Hepatocyte (in vitro differentiated cells): ENCODE measurements at regions not wholly inside any gene's neighbourhood (a gene's known extent, or its start where the extent isn't known, plus 50 kb on each side); places are given as distances from the start of the nearest gene placed in this dataset.

Experiments
- EZH2 ChIP-seq: fragments of 200-600 bp; sonication (generic); IDR thresholded peaks from 2 replicates; pipeline ENCODE4 v1.6.1; 2016; ENCODE audit warnings: antibody characterized with exemption, mild to moderate bottlenecking, borderline replicate concordance
- EZH2phosphoT487 ChIP-seq: fragments of 200-600 bp; sonication (generic); IDR thresholded peaks from one replicate; pipeline ENCODE4 v1.6.1; 2018; ENCODE audit warnings: antibody characterized with exemption, mild to moderate bottlenecking, low read depth, moderate library complexity; ENCODE audit not compliant: unreplicated experiment, severe bottlenecking
- TF ChIP-seq, protein P1 (sequence below): fragments of 200-600 bp; sonication (generic); IDR thresholded peaks from 2 replicates; pipeline ENCODE4 v1.5.1; 2016; ENCODE audit warnings: antibody characterized with exemption, mild to moderate bottlenecking; ENCODE audit not compliant: poor library complexity

DNA sequence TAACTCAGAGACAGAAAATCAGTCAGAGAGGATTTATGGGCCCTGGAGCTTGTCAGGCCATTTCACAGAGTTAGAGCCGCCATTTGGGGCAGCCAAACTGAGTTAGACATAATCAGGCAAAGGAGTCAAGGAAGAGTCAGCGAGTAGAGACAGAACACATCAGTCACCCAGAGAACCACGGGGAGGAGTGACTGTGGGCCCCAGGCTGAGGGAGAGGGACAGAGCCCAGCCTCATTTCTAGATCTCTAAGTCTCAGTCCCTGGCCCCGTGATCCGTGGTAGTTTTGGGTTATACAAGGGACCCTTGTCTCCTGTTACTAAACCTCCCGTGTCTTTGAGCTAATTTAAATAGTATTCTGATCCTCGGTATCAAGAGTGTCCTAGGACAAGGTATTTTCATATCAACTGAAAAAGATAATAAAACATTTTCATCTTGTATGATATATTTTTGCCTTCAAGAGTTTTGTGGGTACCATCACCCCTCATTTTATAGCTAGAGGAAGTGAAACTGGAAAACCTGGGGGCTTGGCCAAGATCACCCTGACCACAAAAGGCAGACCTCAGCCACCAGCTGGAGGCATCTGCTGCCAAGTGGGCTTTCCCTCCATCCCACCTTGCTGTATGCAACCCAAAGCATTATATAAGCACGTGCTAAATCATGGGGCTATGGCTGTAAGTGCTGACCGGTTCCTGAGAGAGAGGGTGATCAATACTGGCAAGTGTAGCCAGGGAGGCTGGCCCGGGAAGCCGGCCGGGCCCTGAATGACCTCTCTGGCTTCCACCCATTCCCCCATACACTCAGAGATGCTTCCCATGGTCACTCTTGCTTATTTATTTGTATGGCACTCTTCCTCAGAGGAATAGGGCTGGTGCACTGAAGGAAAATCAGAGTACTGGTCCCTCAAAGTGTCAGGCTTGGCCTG, 204.1 kb downstream of the BCOR start:
- TF ChIP-seq, protein P1, sequence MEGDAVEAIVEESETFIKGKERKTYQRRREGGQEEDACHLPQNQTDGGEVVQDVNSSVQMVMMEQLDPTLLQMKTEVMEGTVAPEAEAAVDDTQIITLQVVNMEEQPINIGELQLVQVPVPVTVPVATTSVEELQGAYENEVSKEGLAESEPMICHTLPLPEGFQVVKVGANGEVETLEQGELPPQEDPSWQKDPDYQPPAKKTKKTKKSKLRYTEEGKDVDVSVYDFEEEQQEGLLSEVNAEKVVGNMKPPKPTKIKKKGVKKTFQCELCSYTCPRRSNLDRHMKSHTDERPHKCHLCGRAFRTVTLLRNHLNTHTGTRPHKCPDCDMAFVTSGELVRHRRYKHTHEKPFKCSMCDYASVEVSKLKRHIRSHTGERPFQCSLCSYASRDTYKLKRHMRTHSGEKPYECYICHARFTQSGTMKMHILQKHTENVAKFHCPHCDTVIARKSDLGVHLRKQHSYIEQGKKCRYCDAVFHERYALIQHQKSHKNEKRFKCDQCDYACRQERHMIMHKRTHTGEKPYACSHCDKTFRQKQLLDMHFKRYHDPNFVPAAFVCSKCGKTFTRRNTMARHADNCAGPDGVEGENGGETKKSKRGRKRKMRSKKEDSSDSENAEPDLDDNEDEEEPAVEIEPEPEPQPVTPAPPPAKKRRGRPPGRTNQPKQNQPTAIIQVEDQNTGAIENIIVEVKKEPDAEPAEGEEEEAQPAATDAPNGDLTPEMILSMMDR = no peak
- TF ChIP-seq EZH2 (no peak), EZH2phosphoT487 (no peak)
